ENCODE measurements at regions not wholly inside any gene's neighbourhood (a gene's known extent, or its start where the extent isn't known, plus 50 kb on each side); places are given as distances from the start of the nearest gene placed in this dataset.
"Not testable (repeated sequence)": the region's sequence is repeated elsewhere in the genome, so short reads cannot be mapped to it uniquely, and the experiment has no call there.

GRCh38 chr3:152596832-152597231 is 238.1 kb upstream of the P2RY1 start:
- ATAC-seq, H3K4me3 Mint-ChIP-seq: not testable (repeated sequence)

GRCh38 chr3:152606146-152606545 is 228.8 kb upstream of the P2RY1 start:
- ATAC-seq: no peak
- Mint-ChIP-seq H3K9me3 (peaks cover 2% of the 10 kb centered on the region), H3K27ac (no peak overlapping the region), H3K4me3 (no peak overlapping the region), H3K4me1 (no peaks in the 10 kb centered on the region), H3K36me3 (no peaks in the 10 kb centered on the region), H3K27me3 (no peaks in the 10 kb centered on the region)

More at GRCh38 chr3:152596832-152597231, 238.1 kb upstream of the P2RY1 start:
- H3K27ac Mint-ChIP-seq: peak overlapping the region; percentile 84
- peaks cover 18% of the 10 kb centered on the region for H3K9me3 Mint-ChIP-seq
- H3K4me1 Mint-ChIP-seq: peaks cover 32% of the 10 kb centered on the region
- peaks cover 24% of the 10 kb centered on the region for H3K36me3 Mint-ChIP-seq
- not testable (repeated sequence) for H3K27me3 Mint-ChIP-seq

- peaks cover 2% of the 10 kb centered on the region for H3K9me3 Mint-ChIP-seq
- no peak overlapping the region for H3K4me3 Mint-ChIP-seq
- H3K27me3 Mint-ChIP-seq: no peaks in the 10 kb centered on the region
- H3K4me1 Mint-ChIP-seq: no peaks in the 10 kb centered on the region
- no peak overlapping the region for H3K27ac Mint-ChIP-seq
- H3K36me3 Mint-ChIP-seq: no peaks in the 10 kb centered on the region
- no peak for ATAC-seq
These were observed 227.8 kb upstream of the P2RY1 start for GRCh38 chr3:152607179-152607578.

GRCh38 chr3:152608696-152609594 is 226.0 kb upstream of the P2RY1 start:
- no peak for ATAC-seq
- no peaks in the 10 kb centered on the region for H3K36me3 Mint-ChIP-seq
- H3K9me3 Mint-ChIP-seq: peaks cover 2% of the 10 kb centered on the region
- no peak overlapping the region for H3K27ac Mint-ChIP-seq
- no peaks in the 10 kb centered on the region for H3K27me3 Mint-ChIP-seq
- no peak overlapping the region for H3K4me3 Mint-ChIP-seq
- H3K4me1 Mint-ChIP-seq: no peaks in the 10 kb centered on the region

GRCh38 chr3:152609891-152610290 is 225.0 kb upstream of the P2RY1 start:
- Mint-ChIP-seq H3K27me3 (no peaks in the 10 kb centered on the region), H3K4me1 (no peaks in the 10 kb centered on the region), H3K9me3 (no peaks in the 10 kb centered on the region), H3K27ac (no peak overlapping the region), H3K36me3 (no peaks in the 10 kb centered on the region), H3K4me3 (no peak overlapping the region)
- no peak for ATAC-seq

GRCh38 chr3:152610622-152611021 is 224.3 kb upstream of the P2RY1 start:
- H3K4me1 Mint-ChIP-seq: no peaks in the 10 kb centered on the region
- H3K27me3 Mint-ChIP-seq: no peaks in the 10 kb centered on the region
- no peak overlapping the region for H3K27ac Mint-ChIP-seq
- no peak for ATAC-seq
- H3K9me3 Mint-ChIP-seq: no peaks in the 10 kb centered on the region
- H3K4me3 Mint-ChIP-seq: no peak overlapping the region
- H3K36me3 Mint-ChIP-seq: no peaks in the 10 kb centered on the region

GRCh38 chr3:152611905-152612304 is 223.0 kb upstream of the P2RY1 start:
- Mint-ChIP-seq H3K27me3 (no peaks in the 10 kb centered on the region), H3K36me3 (no peaks in the 10 kb centered on the region), H3K9me3 (no peaks in the 10 kb centered on the region), H3K4me3 (no peak overlapping the region), H3K27ac (no peak overlapping the region), H3K4me1 (no peaks in the 10 kb centered on the region)
- no peak for ATAC-seq

GRCh38 chr3:152613851-152614250 is 221.1 kb upstream of the P2RY1 start:
- Mint-ChIP-seq H3K4me1 (no peaks in the 10 kb centered on the region), H3K27me3 (no peaks in the 10 kb centered on the region), H3K9me3 (no peaks in the 10 kb centered on the region), H3K4me3 (no peak overlapping the region), H3K36me3 (no peaks in the 10 kb centered on the region), H3K27ac (no peak overlapping the region)
- no peak for ATAC-seq

GRCh38 chr3:152615681-152616080 is 219.2 kb upstream of the P2RY1 start:
- no peaks in the 10 kb centered on the region for H3K27me3 Mint-ChIP-seq
- H3K36me3 Mint-ChIP-seq: no peaks in the 10 kb centered on the region
- no peaks in the 10 kb centered on the region for H3K9me3 Mint-ChIP-seq
- ATAC-seq: no peak
- H3K4me3 Mint-ChIP-seq: no peak overlapping the region
- H3K4me1 Mint-ChIP-seq: no peaks in the 10 kb centered on the region
- H3K27ac Mint-ChIP-seq: no peak overlapping the region

- Mint-ChIP-seq H3K9me3 (no peaks in the 10 kb centered on the region), H3K4me3 (no peak overlapping the region), H3K4me1 (no peaks in the 10 kb centered on the region), H3K27me3 (no peaks in the 10 kb centered on the region), H3K27ac (no peak overlapping the region), H3K36me3 (no peaks in the 10 kb centered on the region)
- ATAC-seq: no peak
These were observed 217.3 kb upstream of the P2RY1 start for GRCh38 chr3:152617609-152618008.

- no peaks in the 10 kb centered on the region for H3K36me3 Mint-ChIP-seq
- H3K27me3 Mint-ChIP-seq: no peaks in the 10 kb centered on the region
- ATAC-seq: no peak
- no peak overlapping the region for H3K4me3 Mint-ChIP-seq
- no peaks in the 10 kb centered on the region for H3K4me1 Mint-ChIP-seq
- no peaks in the 10 kb centered on the region for H3K9me3 Mint-ChIP-seq
- no peak overlapping the region for H3K27ac Mint-ChIP-seq
These were observed 216.4 kb upstream of the P2RY1 start for GRCh38 chr3:152618529-152618928.

- Mint-ChIP-seq H3K36me3 (no peaks in the 10 kb centered on the region), H3K9me3 (no peaks in the 10 kb centered on the region), H3K4me3 (no peak overlapping the region), H3K27me3 (no peaks in the 10 kb centered on the region), H3K27ac (no peak overlapping the region), H3K4me1 (no peaks in the 10 kb centered on the region)
- ATAC-seq: no peak
These were observed 215.2 kb upstream of the P2RY1 start for GRCh38 chr3:152619691-152620090.

- Mint-ChIP-seq H3K27ac (no peak overlapping the region), H3K36me3 (no peaks in the 10 kb centered on the region), H3K27me3 (no peaks in the 10 kb centered on the region), H3K9me3 (no peaks in the 10 kb centered on the region), H3K4me3 (no peak overlapping the region), H3K4me1 (no peaks in the 10 kb centered on the region)
- ATAC-seq: no peak
These were observed 214.5 kb upstream of the P2RY1 start for GRCh38 chr3:152620395-152620794.

GRCh38 chr3:152621006-152621868 is 213.7 kb upstream of the P2RY1 start:
- H3K4me1 Mint-ChIP-seq: no peaks in the 10 kb centered on the region
- no peak overlapping the region for H3K4me3 Mint-ChIP-seq
- no peaks in the 10 kb centered on the region for H3K9me3 Mint-ChIP-seq
- no peaks in the 10 kb centered on the region for H3K36me3 Mint-ChIP-seq
- ATAC-seq: no peak
- H3K27me3 Mint-ChIP-seq: no peaks in the 10 kb centered on the region
- no peak overlapping the region for H3K27ac Mint-ChIP-seq

GRCh38 chr3:152621967-152622810 is 212.7 kb upstream of the P2RY1 start:
- Mint-ChIP-seq H3K4me3 (no peak overlapping the region), H3K27ac (no peak overlapping the region), H3K27me3 (no peaks in the 10 kb centered on the region), H3K9me3 (no peaks in the 10 kb centered on the region), H3K4me1 (no peaks in the 10 kb centered on the region), H3K36me3 (no peaks in the 10 kb centered on the region)
- no peak for ATAC-seq
